ENCODE measurements at regions not wholly inside any gene's neighbourhood (a gene's known extent, or its start where the extent isn't known, plus 50 kb on each side); places are given as distances from the start of the nearest gene placed in this dataset.

DNA sequence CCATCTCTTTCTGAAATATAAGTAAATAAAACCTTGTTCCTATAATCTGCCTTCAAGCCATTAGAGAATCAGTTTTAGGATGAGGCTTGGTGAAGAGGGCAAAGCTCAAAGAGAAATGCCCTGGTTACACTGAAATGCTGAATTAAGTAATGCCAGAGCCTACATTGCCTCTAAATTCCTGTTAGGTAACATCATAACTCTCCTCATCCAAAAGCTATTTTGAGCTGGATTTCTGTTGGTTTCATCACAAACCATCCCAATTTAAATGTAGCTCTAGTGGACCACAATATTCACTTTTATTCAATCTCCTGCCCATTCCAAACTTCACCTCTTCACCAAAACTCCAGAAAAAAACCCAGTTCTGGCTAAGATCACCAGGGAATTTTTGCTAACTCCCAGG lies 1319.7 kb upstream of the TENM3 start:
- Histone ChIP-seq H3K9me3 (replicated peaks; ENCODE audit: insufficient read depth, low read length) (no peaks in the 10 kb centered on the region), H2AFZ (ENCODE audit: low read length) (no peak overlapping the region), H3K79me2 (ENCODE audit: low read length) (no peaks in the 10 kb centered on the region), H3F3A (ENCODE audit: insufficient read depth, low read length) (no peaks in the 10 kb centered on the region), H3K9ac (ENCODE audit: low read length) (no peak overlapping the region), H3K4me1 (ENCODE audit: low read length) (no peaks in the 10 kb centered on the region), H3K27me3 (replicated peaks; ENCODE audit: insufficient read depth, low read length) (no peaks in the 10 kb centered on the region), H4K20me1 (ENCODE audit: insufficient read depth, low read length) (no peaks in the 10 kb centered on the region), H3K4me2 (ENCODE audit: low read depth, low read length) (no peak overlapping the region), H3K36me3 (replicated peaks; ENCODE audit: insufficient read depth, low read length) (no peaks in the 10 kb centered on the region), H3K4me3 (ENCODE audit: low read length) (no peak overlapping the region), H3K9me2 (replicated peaks; ENCODE audit: insufficient read depth, low read length) (no peaks in the 10 kb centered on the region), H3K27ac (ENCODE audit: low read length) (no peak overlapping the region)
- DNase-seq = no peak
- no peak for TF ChIP-seq CTCF (IDR thresholded peaks at IDR 0.05; ENCODE audit: low read length)
- TF ChIP-seq EZH2 (optimal IDR thresholded peaks at IDR 0.05; ENCODE audit: low read depth, low read length) = no peak
- TF ChIP-seq EZH2phosphoT487 (IDR thresholded peaks at IDR 0.05; ENCODE audit: low read length) = no peak

GRCh38 chr4:180925805-180926204 lies 1317.4 kb upstream of the TENM3 start:
- no peak for DNase-seq
- H3K9ac ChIP-seq (ENCODE audit: low read length) = no peak overlapping the region

GRCh38 chr4:180926277-180926676 lies 1316.9 kb upstream of the TENM3 start:
- no peaks in the 10 kb centered on the region for H4K20me1 ChIP-seq (ENCODE audit: insufficient read depth, low read length)
- TF ChIP-seq EZH2phosphoT487 (IDR thresholded peaks at IDR 0.05; ENCODE audit: low read length) (no peak), EZH2 (optimal IDR thresholded peaks at IDR 0.05; ENCODE audit: low read depth, low read length) (no peak), CTCF (IDR thresholded peaks at IDR 0.05; ENCODE audit: low read length) (no peak)
- H2AFZ ChIP-seq (ENCODE audit: low read length) = no peak overlapping the region
- no peak overlapping the region for H3K27ac ChIP-seq (ENCODE audit: low read length)
- H3K4me2 ChIP-seq (ENCODE audit: low read depth, low read length) = no peak overlapping the region
- H3F3A ChIP-seq (ENCODE audit: insufficient read depth, low read length) = no peaks in the 10 kb centered on the region
- H3K79me2 ChIP-seq (ENCODE audit: low read length) = no peaks in the 10 kb centered on the region
- no peaks in the 10 kb centered on the region for H3K36me3 ChIP-seq (replicated peaks; ENCODE audit: insufficient read depth, low read length)
- H3K4me3 ChIP-seq (ENCODE audit: low read length) = no peak overlapping the region
- no peaks in the 10 kb centered on the region for H3K9me3 ChIP-seq (replicated peaks; ENCODE audit: insufficient read depth, low read length)
- no peak for DNase-seq
- no peak overlapping the region for H3K9ac ChIP-seq (ENCODE audit: low read length)
- no peaks in the 10 kb centered on the region for H3K4me1 ChIP-seq (ENCODE audit: low read length)
- H3K9me2 ChIP-seq (replicated peaks; ENCODE audit: insufficient read depth, low read length) = no peaks in the 10 kb centered on the region
- H3K27me3 ChIP-seq (replicated peaks; ENCODE audit: insufficient read depth, low read length) = no peaks in the 10 kb centered on the region

More at GRCh38 chr4:180925805-180926204, 1317.4 kb upstream of the TENM3 start:
- no peaks in the 10 kb centered on the region for H3F3A ChIP-seq (ENCODE audit: insufficient read depth, low read length)
- no peaks in the 10 kb centered on the region for H3K9me3 ChIP-seq (replicated peaks; ENCODE audit: insufficient read depth, low read length)
- no peaks in the 10 kb centered on the region for H3K4me1 ChIP-seq (ENCODE audit: low read length)
- no peaks in the 10 kb centered on the region for H3K36me3 ChIP-seq (replicated peaks; ENCODE audit: insufficient read depth, low read length)
- no peak overlapping the region for H2AFZ ChIP-seq (ENCODE audit: low read length)
- H3K4me3 ChIP-seq (ENCODE audit: low read length) = no peak overlapping the region
- no peak overlapping the region for H3K27ac ChIP-seq (ENCODE audit: low read length)
- H3K9me2 ChIP-seq (replicated peaks; ENCODE audit: insufficient read depth, low read length) = no peaks in the 10 kb centered on the region
- H3K79me2 ChIP-seq (ENCODE audit: low read length) = no peaks in the 10 kb centered on the region
- TF ChIP-seq EZH2 (optimal IDR thresholded peaks at IDR 0.05; ENCODE audit: low read depth, low read length) (no peak), CTCF (IDR thresholded peaks at IDR 0.05; ENCODE audit: low read length) (no peak), EZH2phosphoT487 (IDR thresholded peaks at IDR 0.05; ENCODE audit: low read length) (no peak)
- no peaks in the 10 kb centered on the region for H4K20me1 ChIP-seq (ENCODE audit: insufficient read depth, low read length)
- H3K4me2 ChIP-seq (ENCODE audit: low read depth, low read length) = no peak overlapping the region
- H3K27me3 ChIP-seq (replicated peaks; ENCODE audit: insufficient read depth, low read length) = no peaks in the 10 kb centered on the region

Data from MM.1S (cell line).